Kidney (tissue), 13 donors: ENCODE measurements at regions not wholly inside any gene's neighbourhood (a gene's known extent, or its start where the extent isn't known, plus 50 kb on each side); places are given as distances from the start of the nearest gene placed in this dataset.
A peak's percentile ranks its signal among the peaks of the same experiment; 100 is the strongest.

Experiments used
- DNase-seq, 5 donors: peaks; one replicate each; pipeline ENCODE4 v3.0.0-alpha.2; 2013 to 2020
- FAIRE-seq: peaks from 2 replicates; lab custom pipeline; 2012; peaks lifted over from hg19 to GRCh38; lab: Jason Lieb, UNC
- H3K27ac ChIP-seq, 2 donors: one replicate each; pipeline ENCODE4 v1.7.0; 2013; ENCODE audit warnings: low read depth in 2 of 2, low read length in 2 of 2, inconsistent platforms in 1 of 2
- H3K27me3 ChIP-seq: one replicate; pipeline ENCODE4 v1.7.1; 2013; ENCODE audit warnings: low read length, inconsistent platforms; ENCODE audit not compliant: control insufficient read depth, insufficient read depth
- H3K36me3 ChIP-seq, 3 donors: one replicate each; pipeline versions ENCODE4 v1.7.0 to v1.7.1; 2013; ENCODE audit warnings: low read length in 3 of 3, control low read depth in 1 of 3, inconsistent platforms in 1 of 3; ENCODE audit not compliant: insufficient read depth in 3 of 3, control insufficient read depth in 2 of 3
- H3K4me1 ChIP-seq, 3 donors: one replicate each; pipeline versions ENCODE4 v1.7.0 to v1.7.1; 2013; ENCODE audit warnings: low read length in 3 of 3, inconsistent platforms in 1 of 3, low read depth in 1 of 3; ENCODE audit not compliant: control insufficient read depth in 2 of 3, insufficient read depth in 2 of 3
- H3K4me3 ChIP-seq, 3 donors: one replicate each; pipeline versions ENCODE4 v1.7.0 to v1.8.1; 2013; ENCODE audit warnings: low read length in 3 of 3, control low read depth in 1 of 3, inconsistent platforms in 1 of 3
- H3K9ac ChIP-seq, 3 donors: one replicate each; pipeline versions ENCODE4 v1.7.0 to v1.7.1; 2013; ENCODE audit warnings: low read length in 3 of 3, control low read depth in 1 of 3, inconsistent platforms in 1 of 3
- H3K9me3 ChIP-seq, 3 donors: one replicate each; pipeline versions ENCODE4 v1.7.0 to v1.7.1; 2013; ENCODE audit warnings: low read length in 3 of 3, control low read depth in 1 of 3, inconsistent platforms in 1 of 3; ENCODE audit not compliant: control insufficient read depth in 2 of 3, insufficient read depth in 1 of 3
- intact Hi-C: fragments of 100-400 bp; cut with DNase I; formaldehyde crosslinking; loops from one replicate; pipeline ENCODE4 v1.11.1; 2022
- TF ChIP-seq, protein P1 (sequence below): IDR thresholded peaks from 3 replicates; pipeline ENCODE4 v1.5.1; 2012; ENCODE audit warnings: mild to moderate bottlenecking, moderate library complexity, borderline replicate concordance; ENCODE audit not compliant: insufficient read depth; ENCODE audit errors: extremely low read depth
- donor health status: control.
- donor health status: control.
- donor health status: control.
- donor health status: control.
- donor health status: control.
- donor health status: DM: yes; HTN: yes; CAD: no.
- donor health status: Normal renal cell carcinoma (clear cell type).

DNA sequence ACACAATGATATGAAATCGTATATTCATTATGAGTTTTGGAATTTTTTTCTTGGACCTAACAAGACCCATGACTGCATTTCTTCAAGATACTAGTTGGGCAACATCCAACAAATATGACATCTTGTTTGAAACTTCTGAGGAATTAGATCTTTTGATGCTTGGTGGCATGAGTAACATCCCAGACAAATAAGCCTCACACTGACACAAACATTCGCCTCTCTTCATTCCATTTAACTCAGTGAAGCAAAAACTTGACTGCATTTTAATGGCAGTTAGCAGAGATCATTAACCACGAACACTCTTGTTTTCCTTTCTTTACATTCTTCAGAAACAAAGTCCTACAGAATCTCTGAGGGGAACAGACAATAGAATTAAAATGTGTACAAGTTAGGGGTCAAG lies 758.3 kb downstream of the C12orf50 start:
- TF ChIP-seq, protein P1, sequence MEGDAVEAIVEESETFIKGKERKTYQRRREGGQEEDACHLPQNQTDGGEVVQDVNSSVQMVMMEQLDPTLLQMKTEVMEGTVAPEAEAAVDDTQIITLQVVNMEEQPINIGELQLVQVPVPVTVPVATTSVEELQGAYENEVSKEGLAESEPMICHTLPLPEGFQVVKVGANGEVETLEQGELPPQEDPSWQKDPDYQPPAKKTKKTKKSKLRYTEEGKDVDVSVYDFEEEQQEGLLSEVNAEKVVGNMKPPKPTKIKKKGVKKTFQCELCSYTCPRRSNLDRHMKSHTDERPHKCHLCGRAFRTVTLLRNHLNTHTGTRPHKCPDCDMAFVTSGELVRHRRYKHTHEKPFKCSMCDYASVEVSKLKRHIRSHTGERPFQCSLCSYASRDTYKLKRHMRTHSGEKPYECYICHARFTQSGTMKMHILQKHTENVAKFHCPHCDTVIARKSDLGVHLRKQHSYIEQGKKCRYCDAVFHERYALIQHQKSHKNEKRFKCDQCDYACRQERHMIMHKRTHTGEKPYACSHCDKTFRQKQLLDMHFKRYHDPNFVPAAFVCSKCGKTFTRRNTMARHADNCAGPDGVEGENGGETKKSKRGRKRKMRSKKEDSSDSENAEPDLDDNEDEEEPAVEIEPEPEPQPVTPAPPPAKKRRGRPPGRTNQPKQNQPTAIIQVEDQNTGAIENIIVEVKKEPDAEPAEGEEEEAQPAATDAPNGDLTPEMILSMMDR, result no peak
- DNase-seq (peak in 2 of 5 donors; percentile 40 to 47), FAIRE-seq (no peak)
- no peak overlapping the region for H3K4me3 ChIP-seq
- H3K27me3 ChIP-seq, result no peaks in the 10 kb centered on the region
- no peak overlapping the region for H3K27ac ChIP-seq
- H3K36me3 ChIP-seq, result no peaks in the 10 kb centered on the region
- intact Hi-C loops, result no loop called here
- no peak overlapping the region for H3K9ac ChIP-seq
- H3K9me3 ChIP-seq, result no peaks in the 10 kb centered on the region
- no peaks in the 10 kb centered on the region for H3K4me1 ChIP-seq

DNA sequence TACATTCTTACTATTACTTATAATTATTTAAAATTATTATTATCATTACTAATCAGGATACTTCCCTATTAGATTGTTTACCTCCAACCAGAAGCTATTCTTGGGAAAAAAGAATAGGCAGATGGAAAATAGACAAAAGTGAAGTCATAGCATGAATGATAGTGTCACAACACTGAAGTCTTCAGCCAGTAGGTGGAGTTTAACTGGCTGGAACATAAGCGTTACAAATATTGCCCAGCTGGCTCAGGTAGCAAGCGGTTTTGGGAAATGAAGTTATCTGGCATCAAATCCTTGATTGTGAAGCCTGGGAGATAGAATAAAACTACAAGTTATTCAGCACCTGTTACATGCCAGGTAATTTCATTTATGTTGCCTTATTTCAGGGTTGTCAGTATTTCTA lies 762.9 kb downstream of the C12orf50 start:
- no peak overlapping the region for H3K4me3 ChIP-seq
- DNase-seq, result no peak
- no peak for FAIRE-seq
- no peaks in the 10 kb centered on the region for H3K9me3 ChIP-seq
- TF ChIP-seq, protein P1, result no peak
- no peak overlapping the region for H3K9ac ChIP-seq
- no peaks in the 10 kb centered on the region for H3K4me1 ChIP-seq
- no peak overlapping the region for H3K27ac ChIP-seq
- no peaks in the 10 kb centered on the region for H3K36me3 ChIP-seq
- no peaks in the 10 kb centered on the region for H3K27me3 ChIP-seq
- intact Hi-C loops, result no loop called here

DNA sequence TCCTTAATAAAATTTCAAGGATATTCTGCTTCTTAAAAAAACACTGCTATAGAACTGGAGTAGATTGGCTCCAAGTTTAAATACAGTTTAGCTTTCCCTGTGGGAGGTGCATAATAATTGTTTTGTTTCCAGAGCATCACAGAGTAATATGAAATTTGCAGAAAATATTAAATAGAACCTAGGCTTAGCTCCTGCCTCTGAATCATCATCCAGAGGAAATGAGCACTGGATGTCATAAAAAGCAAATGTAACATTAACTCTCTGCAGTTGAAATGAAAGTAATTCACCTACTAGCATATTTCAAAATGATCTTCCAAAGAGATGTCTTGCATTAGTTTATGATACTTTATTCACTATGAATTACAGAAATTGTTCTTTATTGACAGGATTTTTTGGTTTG lies 769.8 kb downstream of the C12orf50 start:
- H3K9ac ChIP-seq, result no peak overlapping the region
- TF ChIP-seq, protein P1, result no peak
- no peak overlapping the region for H3K4me3 ChIP-seq
- intact Hi-C loops, result no loop called here
- H3K27ac ChIP-seq, result no peak overlapping the region
- no peak for DNase-seq
- no peaks in the 10 kb centered on the region for H3K27me3 ChIP-seq
- no peak for FAIRE-seq
- no peaks in the 10 kb centered on the region for H3K4me1 ChIP-seq
- H3K9me3 ChIP-seq, result no peaks in the 10 kb centered on the region
- H3K36me3 ChIP-seq, result no peaks in the 10 kb centered on the region

DNA sequence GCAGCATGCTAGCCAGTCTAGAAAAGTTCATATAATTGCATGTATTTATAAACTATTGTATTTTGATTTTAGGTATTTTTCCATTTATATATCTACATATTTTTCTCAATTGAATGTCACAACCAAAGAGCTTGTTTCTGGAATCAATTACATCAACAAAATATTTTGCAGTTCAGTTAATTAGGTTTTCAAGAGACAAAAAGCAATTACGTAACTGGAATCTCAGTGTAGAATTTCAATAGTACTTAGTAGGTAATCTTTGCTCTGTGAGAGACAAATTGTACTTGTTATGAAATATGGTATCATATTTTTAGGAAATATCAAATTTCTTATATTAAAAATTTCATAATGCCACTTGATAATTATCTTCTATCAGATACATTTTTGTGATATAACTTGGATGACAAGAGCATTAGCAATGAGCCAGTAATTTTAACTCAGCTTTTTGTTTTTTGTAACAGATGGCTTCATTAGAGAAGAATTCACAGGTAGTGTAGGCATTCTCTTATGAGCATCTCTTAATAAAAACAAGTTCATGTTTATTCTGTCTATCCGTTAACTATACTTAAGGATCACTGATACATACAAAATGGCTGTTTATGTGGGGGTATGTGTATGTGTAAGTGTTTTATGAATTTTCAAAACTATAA lies 774.7 kb downstream of the C12orf50 start:
- no peaks in the 10 kb centered on the region for H3K27me3 ChIP-seq
- intact Hi-C loops, result no loop called here
- no peak overlapping the region for H3K4me3 ChIP-seq
- no peak for FAIRE-seq
- no peaks in the 10 kb centered on the region for H3K36me3 ChIP-seq
- TF ChIP-seq, protein P1, result no peak
- no peak overlapping the region for H3K27ac ChIP-seq
- H3K9ac ChIP-seq, result no peak overlapping the region
- no peaks in the 10 kb centered on the region for H3K4me1 ChIP-seq
- DNase-seq, result no peak
- no peaks in the 10 kb centered on the region for H3K9me3 ChIP-seq
